Urothelium cell line (cell line): ENCODE measurements at regions not wholly inside any gene's neighbourhood (a gene's known extent, or its start where the extent isn't known, plus 50 kb on each side); places are given as distances from the start of the nearest gene placed in this dataset.
A peak's percentile ranks its signal among the peaks of the same experiment; 100 is the strongest.
"Not testable (repeated sequence)": the region's sequence is repeated elsewhere in the genome, so short reads cannot be mapped to it uniquely, and the experiment has no call there.

Source experiments
- DNase-seq: peaks from one replicate; pipeline ENCODE4 v3.0.0; 2011; ENCODE audit warnings: low spot score, mixed read lengths
- FAIRE-seq: peaks from 2 replicates; lab custom pipeline; 2011; peaks lifted over from hg19 to GRCh38; lab: Jason Lieb, UNC

DNA sequence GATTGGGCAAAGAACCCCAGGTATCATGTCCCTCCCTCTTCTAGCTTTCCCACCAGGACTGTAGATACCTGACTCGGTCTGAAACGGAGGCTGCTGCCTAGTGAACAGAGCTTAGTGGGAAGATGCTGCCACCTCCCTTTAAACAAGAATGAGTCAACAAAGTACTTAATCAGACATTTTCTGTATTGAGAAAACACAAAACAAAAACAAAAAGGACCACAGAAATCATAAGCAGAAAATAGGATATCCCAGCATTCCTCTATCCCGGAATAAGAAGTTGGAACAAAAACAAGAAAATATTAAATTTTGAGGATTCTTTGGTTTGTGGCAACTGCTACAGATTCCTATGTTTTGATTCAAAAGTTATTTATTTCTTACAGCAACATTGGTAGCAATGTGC is 51.7 kb upstream of the COL8A1 start:
- DNase-seq = no peak
- no peak for FAIRE-seq

DNA sequence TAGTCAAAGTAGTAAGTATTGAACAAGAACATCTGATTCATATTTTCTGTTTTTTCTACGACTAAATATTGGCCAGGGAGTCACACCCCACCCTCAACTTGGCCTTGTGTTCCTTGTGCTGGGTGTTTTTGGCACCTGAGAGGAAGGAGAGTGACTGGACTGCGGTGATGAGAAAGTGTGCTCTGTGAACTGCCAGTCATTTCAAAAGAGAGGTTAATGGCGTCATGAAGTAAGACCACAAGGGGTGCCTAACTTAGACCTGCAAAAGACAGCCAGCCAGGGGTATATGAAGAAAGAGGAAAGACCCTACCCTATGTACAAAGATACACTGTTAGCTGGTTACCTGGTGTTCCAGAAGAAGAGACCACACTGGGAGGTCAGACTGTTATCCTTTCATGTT is 58.4 kb upstream of the COL8A1 start:
- DNase-seq (no peak), FAIRE-seq (peak; percentile 82)

DNA sequence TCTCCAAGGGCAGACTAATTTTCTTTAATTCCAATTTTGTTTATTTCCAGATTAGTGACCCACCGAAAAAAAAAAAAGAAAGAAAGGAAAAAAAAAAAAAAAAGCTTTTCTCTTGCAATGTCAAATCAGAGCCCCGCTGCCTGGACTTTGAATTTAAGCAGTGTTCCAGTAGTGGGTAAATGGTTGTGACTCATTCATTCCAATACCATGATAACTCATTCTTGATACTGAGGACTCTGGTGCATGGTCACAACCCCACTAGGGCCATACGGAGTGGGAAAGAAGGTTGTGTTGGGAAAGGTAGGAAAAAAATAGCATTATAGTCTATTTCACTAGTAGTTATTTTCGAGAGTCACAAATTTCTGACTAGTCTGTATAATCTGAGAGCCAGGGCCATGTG is 59.1 kb upstream of the COL8A1 start:
- DNase-seq (peak; percentile 76), FAIRE-seq (peak; percentile 78)

DNA sequence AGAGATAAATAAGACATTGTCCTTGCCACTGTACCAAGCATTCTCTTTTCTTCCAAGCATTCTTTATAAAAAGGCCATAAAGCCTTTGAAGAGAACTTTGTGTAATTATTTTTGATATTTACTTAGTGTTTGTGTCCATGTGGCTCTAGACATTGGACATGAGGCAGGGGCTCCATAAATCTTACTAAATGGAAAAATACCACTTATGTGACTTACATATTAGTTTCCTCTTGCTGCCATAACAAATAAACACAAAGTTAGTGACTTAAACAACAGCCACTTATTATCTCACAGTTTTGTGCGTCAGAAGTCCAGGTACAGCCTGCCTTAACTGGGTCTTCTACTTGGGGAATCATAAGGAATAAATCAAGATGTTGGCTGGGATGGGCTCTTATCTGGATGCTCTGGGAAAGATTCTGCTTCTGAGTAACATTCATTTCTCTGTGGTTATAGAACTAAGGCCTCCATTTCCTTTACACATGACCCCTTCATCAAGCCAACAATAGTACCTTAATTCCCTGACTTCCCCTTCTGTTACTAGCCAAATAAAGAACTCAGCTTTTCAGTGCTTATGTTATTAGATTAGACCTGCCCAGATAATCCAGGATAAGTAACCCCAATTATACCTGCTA is 59.9 kb upstream of the COL8A1 start:
- FAIRE-seq (no peak), DNase-seq (no peak)

DNA sequence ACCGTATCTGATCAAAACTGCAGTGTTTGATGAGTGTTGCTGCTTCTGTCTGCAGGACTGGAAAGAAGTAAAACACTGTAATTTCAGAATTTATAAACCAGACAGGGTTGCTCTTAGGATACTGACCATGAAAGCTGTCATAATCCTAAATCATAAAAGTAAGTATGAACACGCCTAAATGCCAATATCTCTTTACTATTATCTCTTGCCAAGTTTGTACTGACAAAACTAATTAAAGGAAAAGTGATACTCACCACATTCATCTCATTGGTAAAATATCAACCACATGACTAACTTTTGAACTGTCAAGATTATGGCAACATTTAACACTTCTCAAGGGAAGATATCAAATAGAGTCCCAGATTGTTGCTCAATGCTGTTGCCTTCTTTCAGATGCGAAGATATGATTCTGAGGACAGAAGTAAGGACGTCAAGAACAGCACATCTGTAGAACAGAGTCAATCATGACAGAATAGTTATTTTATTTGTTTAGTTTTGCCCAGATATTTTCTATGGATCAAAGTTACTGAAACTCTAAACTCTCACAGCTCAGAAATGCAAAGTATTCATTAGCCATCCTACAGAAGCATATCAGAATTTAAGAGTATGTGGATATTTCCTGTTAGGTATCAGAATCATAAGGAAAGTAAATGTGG is 61.4 kb upstream of the COL8A1 start:
- no peak for DNase-seq

DNA sequence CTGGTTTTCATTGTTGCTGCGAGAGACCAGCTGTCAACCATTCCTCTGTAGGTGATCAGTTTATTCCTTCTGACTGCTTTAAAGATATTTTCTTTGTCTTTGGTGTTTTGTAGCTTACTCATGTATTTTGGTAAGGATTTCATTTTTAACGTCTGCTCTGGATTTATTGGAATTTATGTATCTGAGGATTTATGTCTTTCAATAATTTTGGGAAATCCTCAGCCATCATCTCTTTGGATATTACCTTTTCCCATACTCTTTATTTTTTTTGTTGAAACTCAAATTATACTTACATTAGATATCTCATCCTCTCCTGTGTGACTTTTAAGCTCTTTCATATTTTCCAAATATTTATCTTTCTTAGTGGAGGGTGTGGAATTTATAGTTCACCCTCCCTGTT is 62.7 kb upstream of the COL8A1 start:
- FAIRE-seq (no peak), DNase-seq (no peak)

More for the DNA sequence above, 61.4 kb upstream of the COL8A1 start:
- FAIRE-seq = no peak

DNA sequence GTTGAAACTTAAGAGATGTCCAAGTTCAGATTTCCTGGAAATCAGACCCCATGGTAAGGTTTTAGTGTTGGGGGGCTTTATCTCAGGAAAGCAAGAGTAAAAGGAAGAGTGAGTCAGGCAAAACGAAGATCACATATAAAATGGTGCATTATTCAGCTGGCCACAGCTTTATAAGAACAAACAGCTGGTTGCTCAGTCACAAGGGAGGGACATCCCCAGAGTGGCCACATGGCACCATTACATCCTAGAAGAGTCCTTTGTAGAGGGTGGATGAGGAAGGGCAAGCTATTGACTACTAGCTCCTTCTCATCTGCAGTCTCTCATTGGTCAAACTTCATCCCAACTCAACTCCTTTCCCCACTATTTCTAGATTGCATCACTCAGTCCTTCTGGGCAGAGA is 68.3 kb upstream of the COL8A1 start:
- FAIRE-seq = no peak

DNA sequence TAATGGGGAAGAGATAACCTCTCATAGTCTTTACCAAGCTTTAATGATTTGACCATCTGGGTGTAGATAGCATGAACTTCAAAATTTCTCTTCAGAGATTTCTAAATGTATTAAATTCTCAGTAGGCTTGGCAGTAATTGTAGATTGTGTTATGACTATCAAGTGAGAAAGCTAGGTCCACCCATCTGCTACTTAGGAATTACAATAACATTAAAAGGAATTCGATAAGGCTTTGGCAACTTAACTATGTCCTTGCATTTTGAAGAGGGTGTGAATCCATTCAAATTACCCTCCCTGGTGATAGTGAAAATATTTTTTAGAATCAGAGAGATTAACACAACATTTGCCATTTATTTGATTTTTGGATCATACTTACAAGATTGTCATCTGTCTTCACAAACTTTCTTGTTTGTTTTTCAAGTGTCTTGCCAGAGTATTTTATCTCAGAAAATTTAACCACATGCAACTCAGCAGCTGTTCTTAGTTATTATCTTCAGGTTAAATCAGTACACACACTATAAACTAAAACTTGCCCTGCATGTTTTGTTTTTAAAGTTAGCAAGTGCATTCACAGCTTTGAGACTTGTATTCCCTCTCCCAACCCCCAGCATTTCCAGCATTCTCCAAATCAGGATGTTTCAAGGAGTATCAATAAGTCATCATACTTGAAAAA is 69.6 kb upstream of the COL8A1 start:
- DNase-seq (no peak), FAIRE-seq (no peak)

More for the DNA sequence above, 68.3 kb upstream of the COL8A1 start:
- DNase-seq = no peak

DNA sequence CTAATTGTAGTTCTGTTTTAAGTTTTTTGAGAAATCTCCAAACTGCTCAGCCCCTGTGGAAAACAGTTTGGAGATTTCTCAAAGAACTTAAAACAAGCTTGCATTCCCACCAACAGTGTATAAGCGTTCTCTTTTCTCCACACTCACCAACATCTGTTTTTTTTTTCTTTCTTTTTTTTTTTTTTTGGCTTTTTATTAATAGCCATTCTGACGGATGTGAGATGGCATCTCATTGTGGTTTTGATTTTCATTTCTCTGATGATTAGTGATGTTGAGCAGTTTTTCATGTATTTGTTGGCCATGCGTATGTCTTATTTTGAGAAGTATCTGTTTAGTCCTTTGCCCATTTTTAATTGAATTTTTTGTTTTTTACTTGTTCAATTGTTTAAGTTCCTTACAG is 73.1 kb upstream of the COL8A1 start:
- DNase-seq = no peak
- no peak for FAIRE-seq

DNA sequence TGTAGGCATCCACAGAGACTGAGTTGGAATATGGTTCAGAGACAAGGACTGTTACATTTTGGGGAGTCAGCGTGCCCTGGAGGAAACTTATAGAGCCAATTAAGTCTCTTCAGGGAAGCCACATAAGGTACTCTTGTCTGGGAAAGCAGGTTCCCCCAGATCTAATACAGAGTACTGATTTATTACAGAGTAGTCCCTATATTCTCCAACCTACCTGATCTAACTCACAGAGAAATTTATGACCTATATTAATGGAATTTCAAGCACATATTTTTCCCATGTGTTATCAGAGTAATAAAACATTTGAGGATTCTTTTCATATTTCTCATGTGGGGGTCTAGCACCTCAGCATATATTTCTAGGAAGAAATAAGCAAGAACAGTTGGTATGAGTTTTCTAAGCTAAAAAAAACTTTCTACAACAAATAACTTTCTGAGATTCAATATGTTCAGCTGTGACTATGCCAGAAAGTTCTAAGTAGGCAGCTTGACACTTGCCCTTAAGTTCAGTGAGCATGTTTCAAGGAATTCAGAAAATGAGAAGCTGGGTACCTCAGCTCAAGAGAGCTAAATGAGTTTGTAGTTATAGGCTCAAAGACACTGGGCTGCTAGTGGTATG is 75.3 kb upstream of the COL8A1 start:
- DNase-seq = peak; percentile 29

DNA sequence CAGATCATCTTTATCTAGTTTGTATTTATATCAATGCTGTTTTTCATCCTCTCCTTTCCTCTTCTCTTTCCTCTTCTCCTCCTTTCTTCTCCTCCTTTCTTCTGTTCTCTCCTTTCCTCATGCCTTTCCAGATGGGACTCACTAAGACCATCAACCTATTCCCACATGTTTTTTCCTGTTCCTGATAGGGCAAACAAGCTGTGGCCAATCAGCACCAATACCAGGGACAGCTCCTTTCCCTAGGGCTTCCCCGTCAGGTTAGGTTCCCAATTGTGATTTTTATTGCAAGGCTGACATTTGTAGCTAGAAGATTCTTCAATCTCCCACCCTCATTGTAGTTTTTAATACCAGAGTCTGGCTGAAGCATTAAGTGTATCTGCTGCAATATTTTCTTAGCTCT is 76.3 kb upstream of the COL8A1 start:
- DNase-seq (peak; percentile 63), FAIRE-seq (peak; percentile 20)

More for the DNA sequence above, 75.3 kb upstream of the COL8A1 start:
- FAIRE-seq = peak; percentile 17

DNA sequence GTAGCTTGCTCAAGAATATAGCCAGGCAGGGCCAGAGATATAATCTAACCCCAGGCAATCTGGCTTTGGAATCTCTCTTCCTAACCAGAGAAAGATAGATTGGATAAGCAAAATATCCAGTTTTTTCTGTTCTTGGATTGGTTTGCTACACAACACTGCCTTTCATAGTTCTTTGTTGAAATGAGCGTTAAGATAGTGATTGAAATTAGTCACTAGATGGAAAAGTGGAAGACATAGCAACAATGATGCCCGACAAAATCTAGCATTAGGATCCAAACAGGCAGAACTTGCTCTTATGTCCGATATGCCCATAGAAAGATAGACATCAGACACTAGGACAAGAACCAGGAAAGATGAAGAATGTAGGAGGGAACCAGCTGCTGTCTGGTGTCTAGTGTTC is 77.3 kb upstream of the COL8A1 start:
- DNase-seq (no peak), FAIRE-seq (peak; percentile 13)

DNA sequence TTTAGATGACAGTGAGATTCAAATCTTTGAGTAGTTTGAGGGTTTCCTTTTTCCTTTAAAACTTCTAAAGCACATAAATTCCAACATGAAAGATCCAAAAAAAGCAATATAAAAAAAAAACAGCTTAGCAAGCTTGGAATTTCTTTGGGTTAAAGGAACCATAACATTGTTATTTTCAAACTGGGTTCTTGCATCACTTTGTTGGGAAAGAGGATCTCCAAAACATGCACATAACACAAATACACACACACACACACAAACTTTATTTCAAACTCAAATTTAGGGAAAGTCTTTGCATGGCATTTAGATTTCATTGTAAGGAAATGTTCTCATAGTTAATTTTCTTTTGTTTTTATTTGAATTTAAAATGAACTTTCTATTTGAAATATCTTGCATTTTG is 79.2 kb upstream of the COL8A1 start:
- DNase-seq (no peak), FAIRE-seq (no peak)

DNA sequence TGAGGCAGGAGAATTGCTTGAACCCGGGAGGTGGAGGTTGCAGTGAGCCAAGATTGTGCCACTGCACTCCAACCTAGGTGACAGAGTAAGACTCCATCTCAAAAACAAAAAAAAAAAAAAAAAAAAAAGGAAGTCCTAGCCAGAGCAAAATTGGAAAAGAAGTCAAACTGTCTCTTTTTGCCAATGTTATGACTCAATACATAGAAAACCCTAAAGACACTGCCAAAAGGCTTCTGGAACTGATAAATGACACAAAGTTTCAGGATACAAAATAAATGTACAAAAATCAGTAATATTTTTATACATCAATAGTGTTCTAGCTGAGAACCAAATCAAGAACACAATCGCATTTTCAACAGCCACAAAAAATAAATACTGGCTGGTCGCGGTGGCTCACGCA is 82.5 kb upstream of the COL8A1 start:
- not testable (repeated sequence) for DNase-seq, FAIRE-seq

DNA sequence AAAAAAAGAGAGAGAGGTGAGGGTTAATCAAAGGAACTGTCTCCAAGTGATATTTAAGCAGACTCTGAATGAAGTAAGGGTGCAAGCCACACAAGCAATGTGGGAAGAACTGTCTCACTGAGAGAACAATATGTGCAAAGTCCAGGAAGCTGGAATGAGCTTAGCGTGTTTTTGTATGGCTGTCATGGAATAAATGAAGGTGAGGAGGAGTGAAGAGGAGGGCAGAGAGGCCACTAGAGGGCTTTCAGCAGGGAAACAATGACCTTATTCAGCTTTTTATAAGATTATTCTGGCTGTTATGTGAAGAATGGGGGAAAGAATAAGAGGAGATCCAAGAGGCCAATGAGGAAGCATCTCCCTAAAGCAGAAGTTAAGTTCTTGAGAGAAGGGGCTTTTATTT is 86.9 kb upstream of the COL8A1 start:
- FAIRE-seq = no peak
- DNase-seq = no peak

DNA sequence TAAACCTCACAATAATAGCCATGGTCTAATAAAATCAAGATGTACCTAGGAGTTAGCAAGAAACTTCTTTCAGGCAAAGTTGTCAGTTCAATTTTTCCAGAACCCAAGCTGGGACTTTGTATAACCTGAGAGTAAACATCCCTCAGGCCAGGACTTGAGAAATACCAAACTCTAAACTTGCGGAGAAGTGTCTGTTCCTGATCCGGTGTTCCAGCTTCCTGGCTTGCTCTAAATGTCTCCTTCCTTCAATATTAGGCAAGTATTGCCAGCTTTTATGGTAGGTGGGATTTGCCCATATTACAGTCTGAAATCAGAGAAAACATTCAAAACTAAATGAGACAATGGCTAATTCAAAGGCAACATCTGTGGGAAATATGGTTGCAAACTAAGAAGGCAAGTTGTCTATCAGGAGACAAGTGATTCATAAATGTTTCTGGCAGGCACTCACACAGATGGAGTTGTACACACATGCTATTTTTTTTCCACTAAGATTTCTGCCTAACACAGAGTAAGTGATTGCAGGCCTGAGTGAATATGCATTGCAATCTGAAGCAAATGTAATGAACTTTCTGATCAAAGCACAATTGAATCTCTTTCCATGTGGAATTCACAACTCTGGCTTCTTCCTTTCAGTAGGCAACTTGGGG is 88.3 kb upstream of the COL8A1 start:
- FAIRE-seq (no peak), DNase-seq (no peak)

DNA sequence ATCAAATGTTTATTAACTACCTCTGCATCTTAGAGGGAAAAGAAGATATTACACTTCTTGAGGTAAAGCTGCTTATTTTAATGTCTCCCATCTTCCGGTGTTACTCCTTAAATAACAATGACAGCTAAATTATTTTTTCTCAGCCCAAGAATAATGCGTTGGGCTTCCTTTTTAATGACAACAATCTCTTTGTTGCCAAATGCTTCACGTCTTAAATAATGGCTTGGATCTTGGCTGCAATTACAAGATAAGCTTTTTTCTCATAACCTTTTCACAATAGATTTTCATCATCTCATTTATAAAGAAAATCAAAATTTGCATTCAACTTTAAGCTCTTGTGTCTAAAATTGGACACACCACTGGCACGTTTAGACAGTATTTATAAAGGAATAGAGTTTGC is 89.2 kb upstream of the COL8A1 start:
- FAIRE-seq (no peak), DNase-seq (no peak)

DNA sequence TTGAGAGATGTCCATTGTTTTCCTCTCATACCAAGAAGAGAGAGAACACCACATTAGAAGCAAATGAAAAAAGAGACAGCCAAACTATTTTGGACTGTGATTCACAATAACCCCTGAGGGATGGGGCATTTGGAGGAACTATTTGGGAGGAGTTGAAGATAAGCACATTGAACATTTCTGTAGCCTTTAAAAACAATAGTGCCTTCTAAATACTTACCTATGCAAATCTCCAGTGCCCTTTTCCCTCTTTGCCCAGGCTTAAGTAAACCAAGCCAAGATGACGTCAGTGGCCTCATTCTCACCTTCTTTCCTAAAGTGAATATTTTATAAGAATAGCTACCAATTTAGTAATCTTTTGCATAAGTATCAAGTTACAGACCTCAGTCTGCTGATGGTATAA is 89.7 kb upstream of the COL8A1 start:
- FAIRE-seq (no peak), DNase-seq (no peak)

DNA sequence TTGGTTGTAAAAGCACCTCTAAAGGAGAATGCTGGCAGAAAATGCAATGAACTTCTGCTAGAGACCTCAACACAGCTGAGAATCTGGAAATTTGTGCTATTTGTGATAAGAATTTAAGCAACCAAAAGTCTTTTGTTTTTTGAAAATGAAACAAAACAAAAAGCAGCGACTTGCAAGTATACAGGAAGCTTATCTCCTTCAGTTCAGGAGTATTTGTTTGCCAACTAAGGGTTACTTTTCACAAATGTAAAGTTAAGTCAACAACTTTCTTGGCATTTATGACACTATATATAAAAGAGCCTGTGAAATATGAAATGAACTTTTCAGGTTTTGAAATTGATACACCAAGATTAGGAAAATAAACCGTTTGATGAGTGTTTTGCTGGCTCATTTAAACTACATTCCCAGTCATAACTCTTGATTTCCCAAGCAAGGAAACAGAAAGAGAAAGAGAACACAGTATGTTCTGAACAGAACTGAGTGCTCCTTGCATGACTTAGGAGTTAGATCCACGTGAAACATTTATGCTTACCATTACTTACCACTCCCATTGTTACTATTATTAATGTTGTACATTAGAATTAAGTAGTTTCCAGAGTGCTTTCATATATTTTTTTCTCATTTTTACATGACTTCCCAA is 92.3 kb upstream of the COL8A1 start:
- DNase-seq (no peak), FAIRE-seq (peak; percentile 30)

DNA sequence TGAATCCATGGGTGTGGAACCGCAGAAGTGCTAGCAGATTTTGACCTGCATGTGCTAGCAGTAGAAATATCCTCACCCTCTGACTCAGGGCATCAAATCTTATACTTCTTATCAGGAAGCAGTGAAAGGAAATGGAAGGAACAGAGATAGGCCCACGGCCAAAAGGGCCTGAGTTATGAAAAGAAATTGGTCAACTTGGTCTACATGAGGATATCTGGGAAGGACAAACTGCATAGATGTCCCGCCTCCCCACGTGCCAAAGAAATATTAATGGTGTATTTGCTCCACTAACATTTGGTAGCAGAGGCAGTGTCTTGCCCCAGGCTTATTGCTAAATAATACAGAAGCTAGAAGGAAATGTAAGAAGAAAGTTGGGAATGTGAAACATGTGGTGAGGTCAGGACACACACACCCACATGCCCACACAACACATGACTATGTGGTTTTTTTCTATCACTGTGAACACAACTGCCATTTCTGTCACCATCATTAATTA is 93.6 kb upstream of the COL8A1 start:
- no peak for FAIRE-seq
- DNase-seq = no peak

DNA sequence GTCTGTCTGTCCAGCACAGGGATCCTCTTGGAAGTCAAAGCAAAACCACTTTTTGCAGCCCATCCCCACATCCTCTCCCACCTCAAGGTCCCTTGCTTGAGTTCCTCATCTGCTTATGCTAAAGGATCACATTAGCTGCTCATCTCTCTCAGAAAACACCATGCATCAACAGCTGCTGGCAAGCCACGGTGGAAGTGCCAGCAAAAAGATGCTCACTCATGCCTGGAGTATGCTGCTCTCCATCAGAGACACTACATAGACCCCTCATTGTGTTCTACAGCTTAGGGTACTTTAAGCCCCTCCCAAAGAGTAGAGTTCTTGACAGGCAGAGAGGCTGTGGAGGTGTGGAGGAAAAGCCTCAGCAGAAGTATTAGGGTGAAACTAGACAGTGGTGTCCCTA is 94.6 kb upstream of the COL8A1 start:
- FAIRE-seq (no peak), DNase-seq (no peak)
